Trophoblast cell (in vitro differentiated cells and primary cell): ENCODE measurements at regions not wholly inside any gene's neighbourhood (a gene's known extent, or its start where the extent isn't known, plus 50 kb on each side); places are given as distances from the start of the nearest gene placed in this dataset.
A peak's percentile ranks its signal among the peaks of the same experiment; 100 is the strongest.

Experiments used
- DNase-seq, 2 donors: peaks; one replicate each; pipeline ENCODE4 v3.0.0-alpha.2; 2016
- H2AFZ ChIP-seq: 2 replicates; pipeline ENCODE4 v1.6.1; 2013; ENCODE audit warnings: low read length, moderate library complexity, mild to moderate bottlenecking; ENCODE audit not compliant: insufficient read depth, poor library complexity
- H2AK5ac ChIP-seq: 2 replicates; pipeline ENCODE4 v1.6.1; 2013; ENCODE audit warnings: mild to moderate bottlenecking, low read length
- H2BK120ac ChIP-seq: 2 replicates; pipeline ENCODE4 v1.6.1; 2013; ENCODE audit warnings: low read length, mild to moderate bottlenecking, moderate library complexity; ENCODE audit not compliant: insufficient read depth, poor library complexity
- H2BK12ac ChIP-seq: 2 replicates; pipeline ENCODE4 v1.6.1; 2013; ENCODE audit warnings: mild to moderate bottlenecking, low read length, moderate library complexity
- H2BK5ac ChIP-seq: 2 replicates; pipeline ENCODE4 v1.6.1; 2013; ENCODE audit warnings: low read length, low read depth, moderate library complexity, mild to moderate bottlenecking; ENCODE audit not compliant: poor library complexity
- H3K14ac ChIP-seq: 2 replicates; pipeline ENCODE4 v1.6.1; 2013; ENCODE audit warnings: mild to moderate bottlenecking, low read length
- H3K18ac ChIP-seq: 2 replicates; pipeline ENCODE4 v1.6.1; 2013; ENCODE audit warnings: mild to moderate bottlenecking, low read length
- H3K23ac ChIP-seq: 2 replicates; pipeline ENCODE4 v1.6.1; 2013; ENCODE audit warnings: low read length
- H3K27ac ChIP-seq: 2 replicates; pipeline ENCODE4 v1.5.1; 2013; ENCODE audit warnings: low read depth, mild to moderate bottlenecking, inconsistent platforms, low read length, moderate library complexity
- H3K27me3 ChIP-seq: 2 replicates; pipeline ENCODE4 v1.6.1; 2013; ENCODE audit warnings: inconsistent platforms, mild to moderate bottlenecking, low read length, moderate library complexity; ENCODE audit not compliant: insufficient read depth
- H3K36me3 ChIP-seq, 2 experiments: 1 replicate in 1 of 2; 2 replicates in 1 of 2; pipeline ENCODE4 v1.6.1; 2013; ENCODE audit warnings: low read length in 2 of 2, mild to moderate bottlenecking in 2 of 2, moderate library complexity in 1 of 2; ENCODE audit not compliant: insufficient read depth in 2 of 2, control insufficient read depth in 1 of 2
- H3K4ac ChIP-seq: 2 replicates; pipeline ENCODE4 v1.6.1; 2013; ENCODE audit warnings: low read depth, mild to moderate bottlenecking, low read length, moderate library complexity
- H3K4me1 ChIP-seq, 2 experiments: 1 replicate in 1 of 2; 2 replicates in 1 of 2; pipeline ENCODE4 v1.6.1; 2013; ENCODE audit warnings: low read length in 2 of 2, mild to moderate bottlenecking in 2 of 2, moderate library complexity in 1 of 2; ENCODE audit not compliant: insufficient read depth in 2 of 2, control insufficient read depth in 1 of 2
- H3K4me2 ChIP-seq: 2 replicates; pipeline ENCODE4 v1.6.1; 2013; ENCODE audit warnings: inconsistent platforms, mild to moderate bottlenecking, low read length, moderate library complexity
- H3K4me3 ChIP-seq: 2 replicates; pipeline ENCODE4 v1.5.1; 2013; ENCODE audit warnings: mild to moderate bottlenecking, low read depth, low read length, inconsistent platforms
- H3K79me1 ChIP-seq: one replicate; pipeline ENCODE4 v1.6.1; 2013; ENCODE audit warnings: low read length
- H3K79me2 ChIP-seq: 2 replicates; pipeline ENCODE4 v1.6.1; 2013; ENCODE audit warnings: low read length, mild to moderate bottlenecking; ENCODE audit not compliant: control insufficient read depth, insufficient read depth, poor library complexity
- H3K9ac ChIP-seq: 2 replicates; pipeline ENCODE4 v1.6.1; 2013; ENCODE audit warnings: mild to moderate bottlenecking, low read length
- H3K9me3 ChIP-seq: 2 replicates; pipeline ENCODE4 v1.6.1; 2013; ENCODE audit warnings: low read depth, mild to moderate bottlenecking, control low read depth, inconsistent platforms, low read length; ENCODE audit not compliant: insufficient read depth
- H4K12ac ChIP-seq: 2 replicates; pipeline ENCODE4 v1.6.1; 2013; ENCODE audit warnings: low read depth, mild to moderate bottlenecking, low read length, moderate library complexity
- H4K8ac ChIP-seq: 2 replicates; pipeline ENCODE4 v1.6.1; 2013; ENCODE audit warnings: low read depth, mild to moderate bottlenecking, low read length, moderate library complexity
- H4K91ac ChIP-seq: one replicate; pipeline ENCODE4 v1.6.1; 2013; ENCODE audit warnings: low read depth, mild to moderate bottlenecking, low read length, moderate library complexity
- WGBS: extraction: QIAGEN DNeasy Blood & Tissue Kit; methylation state at CpG from one replicate; pipeline ENCODE4 v1.1.7; 2013; ENCODE audit warnings: missing lambda C conversion rate; ENCODE audit not compliant: insufficient read length, insufficient coverage; ENCODE audit errors: extremely low coverage; 5-methylcytosine and 5-hydroxymethylcytosine counted together

GRCh38 chr16:50440991-50441390 is 72.2 kb upstream of the BRD7 start:
- H3K4me3 ChIP-seq = peak overlapping the region; percentile 9
- no peak overlapping the region for H2AFZ ChIP-seq
- H4K8ac ChIP-seq = no peak overlapping the region
- H3K79me1 ChIP-seq = no peaks in the 10 kb centered on the region
- no peaks in the 10 kb centered on the region for H3K4me1 ChIP-seq
- H2AK5ac ChIP-seq = no peak overlapping the region
- H3K79me2 ChIP-seq = no peaks in the 10 kb centered on the region
- H4K91ac ChIP-seq = no peak overlapping the region
- no peak overlapping the region for H3K27ac ChIP-seq
- H2BK120ac ChIP-seq = no peak overlapping the region
- H3K14ac ChIP-seq = no peak overlapping the region
- no peak overlapping the region for H3K9ac ChIP-seq
- no peak overlapping the region for H3K4ac ChIP-seq
- H3K23ac ChIP-seq = no peak overlapping the region
- WGBS = no CpG with 5 or more reads among the region's 4 CpGs
- H2BK5ac ChIP-seq = no peak overlapping the region
- H3K4me2 ChIP-seq = no peak overlapping the region
- no peak overlapping the region for H4K12ac ChIP-seq
- H3K18ac ChIP-seq = no peak overlapping the region
- H3K36me3 ChIP-seq = no peaks in the 10 kb centered on the region
- peaks cover 27% of the 10 kb centered on the region for H3K9me3 ChIP-seq
- H3K27me3 ChIP-seq = no peaks in the 10 kb centered on the region
- no peak overlapping the region for H2BK12ac ChIP-seq
- DNase-seq = no peak

- no CpG with 5 or more reads among the region's 2 CpGs for WGBS
- no peak overlapping the region for H2BK12ac ChIP-seq
- no peak for DNase-seq
- peaks cover 27% of the 10 kb centered on the region for H3K9me3 ChIP-seq
- no peak overlapping the region for H2BK5ac ChIP-seq
- H3K14ac ChIP-seq = no peak overlapping the region
- H3K4me1 ChIP-seq = no peaks in the 10 kb centered on the region
- H2AK5ac ChIP-seq = no peak overlapping the region
- no peak overlapping the region for H4K12ac ChIP-seq
- H3K36me3 ChIP-seq = no peaks in the 10 kb centered on the region
- H3K23ac ChIP-seq = no peak overlapping the region
- H3K79me1 ChIP-seq = no peaks in the 10 kb centered on the region
- no peak overlapping the region for H3K4ac ChIP-seq
- no peak overlapping the region for H3K4me3 ChIP-seq
- no peak overlapping the region for H2AFZ ChIP-seq
- H3K27ac ChIP-seq = no peak overlapping the region
- H3K4me2 ChIP-seq = no peak overlapping the region
- no peaks in the 10 kb centered on the region for H3K27me3 ChIP-seq
- no peak overlapping the region for H4K8ac ChIP-seq
- H3K79me2 ChIP-seq = no peaks in the 10 kb centered on the region
- no peak overlapping the region for H3K18ac ChIP-seq
- H3K9ac ChIP-seq = no peak overlapping the region
- H4K91ac ChIP-seq = no peak overlapping the region
- H2BK120ac ChIP-seq = no peak overlapping the region
Observed at GRCh38 chr16:50440531-50440930, 71.7 kb upstream of the BRD7 start.

- Histone ChIP-seq H3K4ac (no peak overlapping the region), H2BK12ac (no peak overlapping the region), H3K79me1 (no peaks in the 10 kb centered on the region), H4K8ac (no peak overlapping the region), H4K12ac (no peak overlapping the region), H3K4me2 (no peak overlapping the region), H2AK5ac (no peak overlapping the region), H3K27ac (no peak overlapping the region), H3K9me3 (peaks cover 25% of the 10 kb centered on the region), H2BK5ac (no peak overlapping the region), H3K18ac (no peak overlapping the region), H4K91ac (no peak overlapping the region), H3K4me3 (no peak overlapping the region), H3K14ac (no peak overlapping the region), H3K36me3 (no peaks in the 10 kb centered on the region), H2AFZ (no peak overlapping the region), H3K79me2 (no peaks in the 10 kb centered on the region), H3K4me1 (no peaks in the 10 kb centered on the region), H3K9ac (no peak overlapping the region), H3K27me3 (no peaks in the 10 kb centered on the region), H3K23ac (no peak overlapping the region), H2BK120ac (no peak overlapping the region)
- no CpG with 5 or more reads among the region's 13 CpGs for WGBS
- no peak for DNase-seq
Observed at GRCh38 chr16:50437769-50438437, 69.1 kb upstream of the BRD7 start.

GRCh38 chr16:50436271-50436670 is 67.5 kb upstream of the BRD7 start:
- no peak overlapping the region for H2AK5ac ChIP-seq
- H3K27ac ChIP-seq = no peak overlapping the region
- H3K14ac ChIP-seq = no peak overlapping the region
- no peak overlapping the region for H3K9ac ChIP-seq
- WGBS = no CpG with 5 or more reads among the region's 3 CpGs
- no peak overlapping the region for H4K8ac ChIP-seq
- no peaks in the 10 kb centered on the region for H3K27me3 ChIP-seq
- no peak overlapping the region for H3K23ac ChIP-seq
- H4K91ac ChIP-seq = no peak overlapping the region
- H3K18ac ChIP-seq = no peak overlapping the region
- no peak overlapping the region for H3K4ac ChIP-seq
- no peak overlapping the region for H4K12ac ChIP-seq
- no peak overlapping the region for H2AFZ ChIP-seq
- H2BK12ac ChIP-seq = no peak overlapping the region
- no peak overlapping the region for H3K4me3 ChIP-seq
- H3K4me2 ChIP-seq = no peak overlapping the region
- H3K4me1 ChIP-seq = no peaks in the 10 kb centered on the region
- H2BK120ac ChIP-seq = no peak overlapping the region
- H3K79me2 ChIP-seq = no peaks in the 10 kb centered on the region
- DNase-seq = no peak
- H3K9me3 ChIP-seq = peaks cover 15% of the 10 kb centered on the region
- no peaks in the 10 kb centered on the region for H3K36me3 ChIP-seq
- H3K79me1 ChIP-seq = no peaks in the 10 kb centered on the region
- H2BK5ac ChIP-seq = no peak overlapping the region
